K562 (cell line): ENCODE measurements at regions not wholly inside any gene's neighbourhood (a gene's known extent, or its start where the extent isn't known, plus 50 kb on each side); places are given as distances from the start of the nearest gene placed in this dataset.
A peak's percentile ranks its signal among the peaks of the same experiment; 100 is the strongest.

Source experiments
- ATAC-seq: fragments of 200-7000 bp; cut with Tn5 transposase; 3 replicates; pipeline ENCODE4 v1.9.1; 2020; ENCODE audit warnings: moderate library complexity
- BruUV-seq: library from RNA; stranded (reverse); fragments of 400-500 nt; replicated peaks from 2 replicates; lab custom pipeline; 2021; lab: Mats Ljungman, UMichigan
- CTCF ChIA-PET: fragments of 300-600 bp; formaldehyde crosslinking; extraction: SDS; loops from one replicate; lab custom pipeline; 2021; ENCODE audit warnings: low intra/inter-chr PET ratio; lab: Yijun Ruan, JAX
- POLR2A ChIA-PET: fragments of 300-600, 350-650 bp; sonication (Branson Sonifier 250); formaldehyde crosslinking; extraction: SDS; loops from one replicate; lab custom pipeline; 2021; ENCODE audit warnings: antibody characterized with exemption, inconsistent platforms; lab: Yijun Ruan, JAX
- DNase-seq, 4 experiments: peaks; one replicate each; pipeline versions ENCODE4 v3.0.0 to v3.0.0-alpha.2; 2011 to 2018; ENCODE audit warnings: low spot score in 3 of 4, mixed read lengths in 3 of 4; ENCODE audit errors: extremely low read depth in 1 of 4
- FAIRE-seq: peaks from 2 replicates; lab custom pipeline; 2011; peaks lifted over from hg19 to GRCh38; lab: Jason Lieb, UNC
- H2AFZ ChIP-seq: 2 replicates; pipeline ENCODE4 v1.6.0; 2011; ENCODE audit warnings: low read depth, low read length, control low read depth, inconsistent platforms
- H3K27ac ChIP-seq: fragments of 200-600 bp; 3 replicates; pipeline ENCODE4 v1.8.0; 2011; ENCODE audit warnings: low read depth, mild to moderate bottlenecking, control low read depth, inconsistent platforms, low read length, moderate library complexity, mixed read lengths; ENCODE audit errors: extremely low read depth
- H3K27me3 ChIP-seq, 2 experiments: fragments of 300-600 bp in 1 of 2; 2 replicates in 1 of 2; 3 replicates in 1 of 2; pipeline versions ENCODE4 v1.6.0 to v1.8.0; 2011; ENCODE audit warnings: inconsistent platforms in 2 of 2, low read length in 2 of 2, mild to moderate bottlenecking in 1 of 2, mixed read lengths in 1 of 2, moderate library complexity in 1 of 2; ENCODE audit not compliant: control insufficient read depth in 2 of 2, insufficient read depth in 2 of 2
- H3K36me3 ChIP-seq: fragments of 300-600 bp; 3 replicates; pipeline ENCODE4 v1.8.0; 2011; ENCODE audit warnings: mild to moderate bottlenecking, low read length, inconsistent platforms; ENCODE audit not compliant: control insufficient read depth, insufficient read depth
- H3K4me1 ChIP-seq, 2 experiments: fragments of 200-600 bp in 1 of 2; replicated peaks in 1 of 2; 2 replicates in 1 of 2; 3 replicates in 1 of 2; pipeline versions ENCODE4 v1.5.1 to v1.8.0; 2011; ENCODE audit warnings: inconsistent platforms in 2 of 2, low read length in 2 of 2, mild to moderate bottlenecking in 1 of 2, mixed read lengths in 1 of 2, moderate library complexity in 1 of 2; ENCODE audit not compliant: control insufficient read depth in 2 of 2, insufficient read depth in 2 of 2
- H3K4me2 ChIP-seq: 2 replicates; pipeline ENCODE4 v1.6.1; 2011; ENCODE audit warnings: low read length, control low read depth, inconsistent platforms, mixed read lengths; ENCODE audit not compliant: insufficient read depth
- H3K4me3 ChIP-seq: fragments of 200-600 bp; sonication (generic), shearing (Covaris generic); 2 replicates; pipeline ENCODE4 v1.5.1; 2016; ENCODE audit warnings: control low read depth, inconsistent platforms
- H3K79me2 ChIP-seq: fragments of 200-600 bp; 3 replicates; pipeline ENCODE4 v1.8.0; 2011; ENCODE audit warnings: low read length, inconsistent platforms; ENCODE audit not compliant: control insufficient read depth, insufficient read depth
- H3K9ac ChIP-seq, 2 experiments: 2 replicates each; pipeline versions ENCODE4 v1.6.0 to v1.6.1; 2011; ENCODE audit warnings: low read depth in 2 of 2, low read length in 2 of 2, control low read depth in 1 of 2, inconsistent platforms in 1 of 2, mild to moderate bottlenecking in 1 of 2, mixed read lengths in 1 of 2; ENCODE audit not compliant: insufficient read depth in 1 of 2
- H3K9me1 ChIP-seq: one replicate; pipeline ENCODE4 v1.6.0; 2011; ENCODE audit warnings: inconsistent platforms, mild to moderate bottlenecking, low read length, moderate library complexity; ENCODE audit not compliant: control insufficient read depth, insufficient read depth
- H3K9me3 ChIP-seq: replicated peaks from 2 replicates; pipeline ENCODE4 v1.5.1; 2011; ENCODE audit warnings: low read depth, low read length, inconsistent platforms; ENCODE audit not compliant: control insufficient read depth, insufficient read depth
- H4K20me1 ChIP-seq: replicated peaks from 2 replicates; pipeline ENCODE4 v1.6.1; 2011; ENCODE audit warnings: low read length, inconsistent platforms, mixed read lengths; ENCODE audit not compliant: control insufficient read depth, insufficient read depth
- CBX3 ChIP-seq, 2 experiments: IDR thresholded peaks; 1 replicate in 1 of 2; 2 replicates in 1 of 2; pipeline ENCODE4 v1.6.1; 2012; ENCODE audit warnings: inconsistent platforms in 2 of 2, low read length in 2 of 2, borderline replicate concordance in 1 of 2, control low read depth in 1 of 2
- FIP1L1 ChIP-seq: fragments of 200-400 bp; formaldehyde crosslinking; IDR thresholded peaks from 2 replicates; pipeline ENCODE4 v1.6.1; 2018; ENCODE audit warnings: mild to moderate bottlenecking, low read depth, low read length; ENCODE audit not compliant: poor library complexity, severe bottlenecking
- NFE2 ChIP-seq: IDR thresholded peaks from 2 replicates; pipeline ENCODE4 v1.6.1; 2014; ENCODE audit warnings: antibody characterized with exemption, low read depth
- RB1 ChIP-seq: fragments of 450-650 bp; IDR thresholded peaks from 2 replicates; pipeline ENCODE4 v1.6.1; 2017; ENCODE audit warnings: low read depth, mild to moderate bottlenecking
- WGBS: fragments of 100-300 bp; shearing (Covaris generic); methylation state at CpG from one replicate; pipeline ENCODE4 v1.1.6; 2016; ENCODE audit warnings: low coverage, mixed read lengths; ENCODE audit not compliant: insufficient coverage; ENCODE audit errors: missing lambda C conversion rate; 5-methylcytosine and 5-hydroxymethylcytosine counted together
- in situ Hi-C: fragments of 300-500 bp; cut with MboI; formaldehyde crosslinking; loops from 4 replicates; pipeline ENCODE4 v1.15.0; 2018; ENCODE audit warnings: inconsistent platforms, mixed read lengths
- intact Hi-C: fragments of 100-400 bp; cut with micrococcal nuclease; formaldehyde crosslinking; loops from 2 replicates; pipeline ENCODE4 v1.14.2; 2022

- TF ChIP-seq RB1 (no peak), NFE2 (no peak)
Measured at GRCh38 chr2:188235364-188235763, 56.3 kb upstream of the GULP1 start (continued).

GRCh38 chr2:188238386-188238785, 53.3 kb upstream of the GULP1 start:
- Histone ChIP-seq H3K9ac (no peak overlapping the region), H3K9me1 (no peaks in the 10 kb centered on the region), H3K79me2 (no peaks in the 10 kb centered on the region; the same call in 2 of the 3 replicates), H3K4me3 (no peak overlapping the region), H3K27ac (no peak overlapping the region), H3K4me2 (no peak overlapping the region), H4K20me1 (no peaks in the 10 kb centered on the region), H3K36me3 (peaks cover 10% of the 10 kb centered on the region; the same call in 1 of the 3 replicates), H2AFZ (no peak overlapping the region), H3K4me1 (no peaks in the 10 kb centered on the region; a peak in 1 of 5 replicates), H3K9me3 (peaks cover 2% of the 10 kb centered on the region; the same call in 1 of the 2 replicates), H3K27me3 (no peaks in the 10 kb centered on the region)
- FAIRE-seq (no peak), DNase-seq (no peak), ATAC-seq (no peak)
- no TSS peak for BruUV-seq
- intact Hi-C loops = no loop called here
- CTCF ChIA-PET = no interaction called here
- 88% methylated on average over 1 of the region's 1 CpG for WGBS
- in situ Hi-C loops = no loop called here
- POLR2A ChIA-PET = no interaction called here
- TF ChIP-seq FIP1L1 (no peak), CBX3 (IDR thresholded peaks at IDR 0.05; ENCODE audit: borderline replicate concordance in 1 of 2, low read length in 2 of 2) (peak in 1 of 2 experiments; percentile 62; a peak in 1 of 3 replicates)
